NCI-H2196 treated with DMSO at 0.1 percent for 48 hours (cell line): ENCODE measurements at regions not wholly inside any gene's neighbourhood (a gene's known extent, or its start where the extent isn't known, plus 50 kb on each side); places are given as distances from the start of the nearest gene placed in this dataset.

Source experiments
- DNase-seq: peaks from one replicate; lab custom pipeline; 2025; ENCODE audit not compliant: unreplicated experiment; lab: John Stamatoyannopoulos, UW

DNA sequence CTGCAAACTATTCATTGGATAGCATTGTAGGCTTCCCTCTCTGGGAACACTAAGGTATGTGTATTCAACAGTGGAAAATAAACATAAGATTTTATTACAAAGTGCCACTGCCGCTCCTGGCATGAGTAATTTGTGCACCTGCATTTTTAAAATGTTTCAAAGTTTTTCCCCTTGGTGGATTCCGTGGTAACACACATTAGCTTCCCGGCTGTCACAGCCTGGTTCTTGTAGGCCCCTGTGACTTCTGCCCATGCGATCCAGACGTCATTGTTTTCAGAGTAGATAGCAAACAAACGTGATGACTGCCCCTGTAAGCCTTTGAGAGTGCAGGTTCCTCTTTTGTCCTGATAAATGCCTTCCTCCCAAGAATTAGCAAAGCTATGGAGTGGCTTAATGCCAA lies 421.0 kb downstream of the ZNF521 start:
- DNase-seq, result no peak

DNA sequence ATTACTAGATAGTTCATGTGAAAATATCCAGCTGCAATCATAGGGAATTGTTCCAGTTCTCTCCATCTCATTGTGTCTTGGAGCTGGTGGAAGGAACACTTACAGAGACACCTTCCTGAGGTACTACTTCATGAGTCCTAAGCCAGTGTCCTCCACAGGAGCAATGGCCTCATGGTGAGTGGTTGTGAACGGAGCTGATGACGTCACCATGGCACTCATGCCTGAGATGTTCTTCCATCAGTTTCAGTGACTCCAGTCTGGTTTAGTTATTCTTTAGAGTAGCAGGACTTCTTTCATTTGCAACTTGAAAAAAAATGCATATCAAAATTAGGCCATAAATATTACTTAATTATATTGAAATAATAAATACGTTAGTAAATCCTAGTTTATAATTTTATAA lies 418.6 kb downstream of the ZNF521 start:
- no peak for DNase-seq

DNA sequence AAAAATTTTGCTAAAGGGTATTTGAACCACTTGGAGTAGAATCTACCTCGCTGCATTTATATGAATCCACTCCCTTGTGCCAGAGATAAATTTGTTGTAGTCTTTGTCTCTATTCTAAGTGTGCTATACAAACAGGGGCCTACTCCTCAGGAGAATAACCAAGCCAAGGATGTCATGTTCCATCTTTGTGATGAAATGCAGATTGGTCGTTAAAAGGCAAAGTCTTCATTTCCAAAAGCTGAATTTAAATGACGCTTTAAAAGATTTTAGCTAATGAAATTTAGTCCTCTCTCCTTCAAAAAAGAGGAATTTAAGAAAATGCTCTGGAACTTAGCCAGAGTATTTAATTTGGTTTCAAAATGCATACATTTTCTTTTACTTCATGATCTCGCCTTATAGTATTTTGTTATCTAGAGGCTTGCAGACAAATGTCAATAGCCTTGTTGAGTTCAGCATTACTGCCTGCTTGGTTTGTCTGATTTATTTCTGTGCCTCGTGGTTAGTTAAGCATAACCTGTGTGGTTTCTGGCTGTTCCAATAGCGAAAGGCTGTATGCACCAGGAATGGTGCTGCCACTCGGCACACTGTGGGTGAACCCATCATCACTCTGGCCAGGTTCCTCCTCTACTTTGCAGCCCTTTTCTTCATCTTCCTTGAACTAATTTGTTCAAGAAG lies 417.6 kb downstream of the ZNF521 start:
- DNase-seq, result no peak

DNA sequence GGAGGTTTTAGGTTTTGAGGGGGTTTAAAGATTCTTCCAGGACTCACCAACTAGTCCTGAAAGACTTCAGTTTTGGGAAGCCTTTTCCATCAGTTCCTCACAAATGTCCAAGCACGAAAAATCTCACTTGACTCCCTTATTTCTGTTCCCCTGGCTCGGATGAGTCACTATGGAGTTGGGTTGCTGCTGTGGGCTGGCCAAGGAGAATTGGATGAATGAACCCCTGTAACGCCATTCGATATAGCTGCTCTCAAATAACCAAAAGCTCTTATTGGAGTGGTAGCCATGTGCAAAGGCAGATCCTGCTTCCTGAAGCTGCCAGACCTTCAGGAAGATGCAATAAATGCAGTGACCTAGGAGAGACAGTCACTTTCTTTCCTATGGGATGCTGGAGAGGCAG lies 417.0 kb downstream of the ZNF521 start:
- DNase-seq, result no peak

DNA sequence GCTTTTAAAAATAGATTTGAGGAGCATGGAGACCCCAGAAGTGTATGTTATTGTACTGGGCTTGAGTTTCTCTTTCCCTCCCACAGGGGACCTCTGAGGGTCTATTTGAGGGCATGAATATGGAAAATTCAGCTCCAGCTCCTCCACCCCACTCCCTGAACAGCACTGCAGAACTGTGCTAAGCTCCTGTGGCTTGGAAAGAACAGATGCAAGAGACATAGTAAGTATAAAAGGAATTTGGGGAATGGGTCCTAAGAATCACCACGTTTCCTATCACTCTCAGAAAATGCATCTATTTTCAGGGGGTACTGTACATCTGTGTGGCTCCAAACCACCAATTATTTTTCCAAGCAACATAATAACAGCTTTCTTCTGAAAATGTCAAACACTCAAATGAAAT lies 416.1 kb downstream of the ZNF521 start:
- DNase-seq, result no peak

DNA sequence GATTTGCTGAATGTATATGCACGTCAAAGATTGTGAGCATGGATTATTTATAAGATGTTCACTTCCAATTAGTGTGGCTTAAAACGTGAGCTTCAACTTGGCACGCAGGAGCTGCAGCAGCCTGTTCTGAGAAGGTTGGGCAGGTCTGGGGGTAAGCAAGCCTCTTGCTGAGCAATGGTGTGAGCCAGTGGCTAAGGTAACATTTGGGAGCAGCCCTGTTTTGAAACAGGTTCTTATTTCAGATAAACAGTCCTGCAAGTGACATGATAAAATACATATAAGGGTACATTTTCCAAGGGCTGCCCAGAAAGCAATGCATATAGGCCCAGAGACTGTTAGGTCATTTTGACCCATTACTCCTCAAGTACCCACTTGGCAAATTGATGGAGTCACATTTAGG lies 415.3 kb downstream of the ZNF521 start:
- DNase-seq, result no peak

DNA sequence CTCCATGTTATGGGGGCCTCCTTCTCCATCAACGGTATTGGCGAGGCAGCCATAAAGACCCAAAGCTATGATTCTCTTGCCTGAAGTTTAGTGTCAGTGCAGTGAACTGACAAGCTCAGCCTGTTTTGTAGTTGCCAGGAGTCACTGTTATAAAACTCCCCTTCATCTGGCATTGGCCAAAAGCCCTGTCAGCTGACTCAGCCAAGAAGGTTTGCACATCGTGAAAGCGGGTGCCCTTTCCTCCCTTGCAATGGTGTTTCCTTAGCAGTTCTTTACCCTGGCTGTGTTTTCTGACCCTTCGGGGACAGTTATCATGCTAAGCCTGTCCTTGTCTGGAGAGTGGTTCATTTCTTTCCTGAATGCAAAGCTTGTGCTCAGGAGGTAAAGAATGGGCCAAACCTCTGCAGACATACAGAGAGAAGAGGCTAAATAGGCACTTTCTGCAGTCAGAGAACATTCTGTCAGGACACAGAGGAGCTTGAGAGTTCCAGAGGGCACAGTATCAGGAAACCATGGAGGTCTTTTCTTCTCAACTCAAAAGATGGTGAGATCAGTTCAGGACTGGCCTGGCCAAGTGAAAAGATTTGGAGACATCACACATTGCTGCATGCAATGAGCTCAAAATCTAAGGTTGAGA lies 414.2 kb downstream of the ZNF521 start:
- no peak for DNase-seq

DNA sequence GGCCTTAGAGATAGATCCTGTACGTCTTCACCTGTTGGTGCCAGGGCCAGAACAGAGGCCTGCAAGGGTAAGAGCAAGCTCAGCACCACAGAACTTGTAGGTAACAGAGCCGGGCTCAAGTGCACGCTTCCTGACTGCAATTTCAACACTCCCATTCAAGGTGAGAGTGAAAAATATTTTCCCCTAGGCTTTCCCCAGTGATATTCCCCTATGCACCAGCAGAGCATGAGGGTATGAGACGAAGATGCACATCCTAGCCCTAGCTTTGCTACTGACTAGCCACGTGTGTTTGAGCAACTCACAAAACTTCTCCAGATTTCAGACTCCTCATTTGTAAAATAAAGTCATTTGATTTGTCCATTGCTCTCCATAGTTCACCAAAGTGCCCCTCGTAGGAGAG lies 411.6 kb downstream of the ZNF521 start:
- no peak for DNase-seq

DNA sequence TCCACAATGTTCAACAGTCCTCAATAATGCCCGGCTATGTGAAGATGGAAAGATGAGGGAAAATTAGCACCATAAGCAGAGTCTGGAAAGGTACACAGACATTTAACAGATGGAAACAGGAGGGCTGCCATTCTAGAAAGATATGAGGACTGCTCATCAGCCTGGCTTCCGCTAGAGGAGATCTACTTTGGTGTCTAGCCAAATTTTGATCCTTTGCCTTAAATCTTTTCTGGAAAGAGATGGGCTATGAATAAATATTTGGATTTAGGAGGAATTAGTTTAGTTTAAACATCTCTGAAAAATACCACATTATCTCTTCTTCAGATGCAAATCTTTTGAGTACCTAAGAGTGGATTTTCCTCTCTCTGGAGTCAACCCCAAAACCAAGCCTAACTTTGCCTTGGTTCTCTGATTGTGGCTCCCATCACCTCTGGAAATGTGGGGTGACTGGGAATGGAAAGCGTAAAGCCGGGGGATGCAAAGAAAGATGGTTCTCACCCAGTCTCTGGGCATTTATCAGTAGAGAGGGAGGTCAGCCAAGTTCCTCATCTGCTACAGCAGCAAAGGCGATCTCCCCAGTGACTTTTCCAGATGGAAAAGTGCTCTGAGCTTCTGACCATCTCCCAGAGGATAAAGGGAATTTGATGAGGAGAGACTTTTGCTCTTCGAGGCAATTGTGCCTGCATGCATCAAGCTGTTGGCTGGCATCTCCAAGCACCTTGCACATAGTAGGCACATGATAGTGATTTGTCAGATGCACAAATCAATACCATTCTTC lies 410.6 kb downstream of the ZNF521 start:
- no peak for DNase-seq

DNA sequence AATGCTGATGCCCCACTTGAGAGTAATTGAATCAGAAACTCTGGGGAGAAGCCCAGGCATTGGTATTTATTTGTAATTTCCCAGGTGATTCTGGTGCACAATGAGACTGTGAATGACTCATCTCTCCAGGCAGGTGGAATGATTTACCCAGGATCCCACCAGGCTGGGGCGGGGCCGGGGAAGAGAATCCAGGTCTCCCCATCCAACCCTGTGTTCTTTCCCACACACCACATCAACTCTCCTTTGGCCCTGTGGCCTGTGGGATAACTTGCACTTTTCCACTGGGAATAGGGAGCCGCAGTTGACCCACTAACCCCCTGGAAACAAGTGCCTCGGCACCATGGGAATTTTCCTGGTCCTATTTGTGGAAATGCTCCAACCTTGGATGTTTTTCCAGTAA lies 409.8 kb downstream of the ZNF521 start:
- no peak for DNase-seq

DNA sequence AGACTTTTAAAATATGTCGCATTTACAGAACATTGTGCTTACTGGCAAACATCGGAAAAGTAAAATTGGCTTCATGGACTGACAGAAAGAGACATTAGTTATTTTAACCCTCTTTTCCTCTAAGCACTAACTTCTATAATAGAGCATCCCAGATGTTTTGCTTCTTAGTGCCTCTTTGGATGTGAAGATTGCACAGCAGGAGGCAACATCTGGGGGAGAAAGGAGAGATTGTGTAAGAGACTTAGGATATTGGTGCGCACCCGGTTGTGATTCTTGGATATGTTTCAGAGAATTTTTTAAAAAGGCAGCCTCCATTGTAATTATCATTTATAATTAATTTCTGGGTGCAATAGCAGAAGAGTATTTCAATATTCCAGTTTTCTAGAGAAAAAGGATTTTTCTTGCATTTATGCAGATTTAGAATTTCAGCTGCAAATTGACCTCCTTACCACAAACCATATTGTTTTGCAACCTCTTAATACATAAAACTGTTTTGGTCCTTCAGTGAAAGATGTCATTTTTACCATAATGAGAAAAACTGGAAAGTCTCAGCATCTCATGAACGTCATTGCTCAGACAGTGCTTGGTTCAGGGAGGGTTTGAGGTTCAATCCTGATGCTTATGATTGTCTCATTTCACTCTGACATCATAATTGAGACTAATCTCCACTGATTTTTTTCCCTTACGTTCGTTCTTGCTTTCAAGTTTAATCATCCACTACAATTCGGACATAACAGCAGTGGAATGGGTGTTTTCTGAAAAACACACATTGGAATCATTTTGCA lies 404.3 kb downstream of the ZNF521 start:
- no peak for DNase-seq

DNA sequence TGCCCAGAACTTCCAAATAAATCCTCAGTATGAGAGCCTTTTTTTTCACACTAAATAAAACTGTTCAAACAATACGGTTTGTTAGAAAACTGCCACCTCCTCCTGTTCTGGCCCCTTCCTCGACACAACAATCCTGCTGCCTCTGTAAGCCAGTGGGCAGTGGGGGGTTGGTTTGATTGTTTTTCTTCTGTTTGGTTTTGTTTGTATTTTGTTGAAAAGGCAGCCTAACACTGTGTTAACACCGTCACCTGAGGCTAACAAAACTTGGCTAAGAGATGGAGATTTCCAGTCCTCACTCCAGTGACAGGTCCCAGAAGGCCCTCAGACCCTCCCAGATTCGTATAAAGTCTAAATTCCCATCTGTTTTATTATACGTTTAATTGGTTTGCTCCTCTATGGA lies 402.1 kb downstream of the ZNF521 start:
- DNase-seq, result no peak

DNA sequence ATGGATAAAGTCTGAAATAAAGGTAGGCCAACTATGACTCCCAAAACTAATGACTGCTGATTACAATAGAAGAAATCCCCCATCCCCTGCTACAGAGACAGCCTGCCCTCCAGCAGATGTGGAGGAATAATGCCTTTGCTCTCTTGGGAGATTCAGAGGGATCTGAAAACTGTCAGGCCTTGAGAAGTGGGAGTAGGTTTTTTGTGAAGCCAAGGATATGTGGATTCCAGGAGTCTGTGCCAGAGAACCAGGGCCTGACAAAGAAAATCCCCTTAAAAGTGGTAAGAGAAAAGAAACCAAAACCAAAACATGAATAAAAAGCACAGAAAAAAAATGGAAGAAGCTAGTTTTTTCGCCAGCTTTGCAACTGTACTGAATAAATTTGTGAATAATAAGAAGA lies 397.6 kb downstream of the ZNF521 start:
- no peak for DNase-seq

DNA sequence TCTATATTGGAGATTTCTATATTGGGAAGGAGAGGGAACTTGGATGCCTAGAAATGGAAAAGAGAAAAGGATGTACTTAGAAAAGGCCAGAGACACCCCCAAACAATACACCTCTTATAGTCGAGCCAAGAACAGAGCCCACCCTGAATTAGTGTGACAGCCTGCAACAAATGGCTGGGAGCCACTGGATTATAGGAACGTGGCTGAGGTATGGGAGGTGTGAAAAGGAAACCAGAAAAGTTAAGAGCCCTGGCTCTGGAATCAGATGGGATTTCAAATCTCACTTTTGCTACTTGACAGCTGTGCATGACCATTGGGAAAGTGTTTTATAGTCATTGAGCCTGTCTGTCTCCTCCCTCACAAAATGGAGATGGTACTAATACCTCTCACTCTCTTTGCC lies 394.0 kb downstream of the ZNF521 start:
- DNase-seq, result no peak

DNA sequence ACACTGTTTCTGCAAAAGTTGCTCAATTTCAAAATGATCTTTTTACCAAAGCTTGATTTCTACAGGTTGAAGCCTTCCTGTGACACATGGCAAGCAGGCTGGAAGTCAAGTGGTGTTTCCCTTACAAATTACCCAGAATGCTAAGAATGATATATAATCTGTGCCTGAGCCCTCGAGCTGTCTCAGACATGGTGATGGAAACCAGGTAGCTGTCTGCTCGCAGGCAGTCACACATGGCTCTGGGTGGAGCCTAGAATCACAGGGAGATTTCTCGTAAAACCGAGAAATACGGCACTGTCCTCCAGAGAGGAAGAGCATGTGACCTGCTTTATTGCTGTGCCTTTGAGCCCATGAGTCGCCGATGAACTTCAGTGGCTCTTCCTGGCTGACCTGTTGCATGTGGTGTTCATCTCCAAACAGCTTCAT lies 392.9 kb downstream of the ZNF521 start:
- no peak for DNase-seq

DNA sequence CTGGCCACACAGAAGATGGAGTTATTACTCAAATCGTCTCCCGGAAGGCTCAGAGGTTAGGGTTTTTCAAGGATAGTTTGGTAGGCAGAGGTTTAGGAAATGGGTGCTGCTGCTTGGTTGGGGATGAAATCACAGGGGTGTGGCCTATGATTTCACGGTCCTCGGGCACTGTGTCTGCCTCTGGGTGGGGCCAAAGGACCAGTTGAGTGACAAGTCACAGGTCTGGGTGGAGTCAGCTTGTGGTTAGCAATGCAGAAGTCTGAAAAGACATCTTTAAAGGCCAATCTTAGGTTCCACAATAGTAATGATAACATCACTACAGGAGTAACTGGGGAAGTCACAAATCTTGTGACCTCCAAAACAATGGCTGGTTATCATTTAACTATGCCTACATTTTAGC lies 387.8 kb downstream of the ZNF521 start:
- DNase-seq, result no peak

DNA sequence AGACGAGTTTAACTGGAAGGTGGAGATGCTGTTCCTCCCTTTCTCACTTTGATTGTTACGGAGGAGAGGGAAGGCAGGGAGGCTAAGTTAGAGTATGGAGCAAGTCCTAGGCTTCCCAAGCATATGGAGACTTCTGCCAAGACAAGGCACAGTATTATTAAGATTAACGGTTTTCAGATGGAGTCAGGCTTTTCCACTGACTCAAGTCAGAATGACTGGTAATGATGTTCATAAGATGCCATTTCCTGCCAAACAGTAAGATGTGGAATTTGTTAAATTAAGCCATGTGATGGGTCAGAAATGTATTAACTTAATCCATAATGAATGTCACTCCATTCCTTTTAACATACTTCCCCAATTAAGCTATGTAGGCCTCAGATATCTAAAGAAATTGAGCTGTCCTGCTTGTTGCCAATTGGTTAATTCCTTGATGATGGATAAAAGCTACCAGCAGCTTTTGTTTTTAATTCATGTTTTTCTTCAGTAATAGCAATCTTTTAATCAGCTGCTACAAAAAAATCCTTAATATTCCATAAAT lies 383.7 kb downstream of the ZNF521 start:
- no peak for DNase-seq

DNA sequence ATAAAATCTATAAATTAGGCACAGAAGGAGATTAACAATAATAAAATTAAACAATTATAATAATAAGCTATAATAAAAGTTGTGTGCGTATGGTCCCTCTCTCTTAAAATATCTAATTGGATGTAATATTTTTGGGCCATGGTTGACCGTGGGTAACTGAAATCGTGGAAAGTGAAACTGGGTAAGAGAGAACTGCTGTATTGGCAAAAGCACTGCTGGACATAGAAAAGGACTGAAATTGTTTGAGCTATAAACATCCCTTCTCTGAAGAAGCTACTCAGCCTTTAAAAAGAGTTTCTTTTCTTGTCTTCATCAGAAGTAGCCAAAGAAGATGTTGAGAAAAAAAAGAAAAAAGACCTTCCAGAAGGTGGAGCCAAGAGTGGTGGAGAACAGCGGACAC lies 379.4 kb downstream of the ZNF521 start:
- DNase-seq, result no peak

DNA sequence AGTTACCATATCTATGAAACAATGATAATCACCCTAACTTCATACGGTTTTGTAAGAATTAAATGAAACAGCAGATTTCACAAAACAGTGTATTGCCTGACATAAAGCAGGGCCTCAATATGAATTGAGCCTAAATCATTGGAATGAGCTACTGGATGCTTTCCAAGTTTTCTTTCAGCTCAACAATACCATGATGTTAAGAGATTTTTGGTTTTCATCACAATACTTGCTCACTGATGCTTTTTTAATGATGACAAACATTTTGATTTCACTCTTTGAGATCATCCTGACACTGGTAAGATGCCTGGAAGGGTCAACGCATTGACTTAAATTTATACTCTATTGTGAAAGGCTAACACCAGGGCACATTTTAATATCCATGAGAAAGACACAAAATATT lies 377.5 kb downstream of the ZNF521 start:
- no peak for DNase-seq

DNA sequence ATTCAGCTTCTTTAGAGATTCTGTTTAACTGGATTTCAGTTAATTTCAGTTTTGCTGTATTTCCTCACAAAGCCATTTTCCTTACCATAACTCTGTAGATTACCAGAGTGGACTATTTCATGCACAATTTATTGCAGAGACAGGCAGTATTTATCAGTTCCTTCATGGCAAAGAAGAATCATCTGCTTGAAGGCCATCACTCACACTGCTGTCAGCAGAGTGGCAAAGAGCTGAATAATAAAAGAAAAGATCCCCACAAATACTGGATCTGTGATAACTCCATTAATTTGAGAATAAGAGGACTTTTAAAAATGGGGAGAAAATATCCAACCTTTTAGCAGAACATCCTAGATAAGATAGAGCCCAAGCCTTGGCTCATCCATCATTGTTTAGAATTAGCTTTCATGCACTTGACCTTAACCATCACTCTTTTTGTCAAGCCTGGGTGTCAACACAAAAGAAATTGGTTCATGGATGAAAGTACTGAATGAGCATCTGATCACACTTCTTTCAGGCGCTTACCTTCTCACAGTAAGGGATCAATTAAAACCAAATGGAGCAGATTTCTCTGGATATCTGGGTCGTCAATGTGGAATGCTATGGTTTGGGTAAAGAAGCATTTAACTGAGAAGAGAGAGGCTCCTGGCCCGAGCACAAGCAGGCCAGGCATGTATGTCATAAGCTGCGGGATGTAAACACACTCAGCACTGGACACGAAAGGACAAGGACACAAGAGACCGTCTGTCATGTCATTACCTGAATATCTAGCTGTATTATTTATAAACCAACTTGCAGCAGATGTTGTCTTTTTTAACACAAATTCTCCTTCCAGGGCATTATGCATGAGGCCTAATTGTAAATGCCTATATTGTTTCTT lies 376.2 kb downstream of the ZNF521 start:
- no peak for DNase-seq
